ENCODE measurements at regions not wholly inside any gene's neighbourhood (a gene's known extent, or its start where the extent isn't known, plus 50 kb on each side); places are given as distances from the start of the nearest gene placed in this dataset.

DNA sequence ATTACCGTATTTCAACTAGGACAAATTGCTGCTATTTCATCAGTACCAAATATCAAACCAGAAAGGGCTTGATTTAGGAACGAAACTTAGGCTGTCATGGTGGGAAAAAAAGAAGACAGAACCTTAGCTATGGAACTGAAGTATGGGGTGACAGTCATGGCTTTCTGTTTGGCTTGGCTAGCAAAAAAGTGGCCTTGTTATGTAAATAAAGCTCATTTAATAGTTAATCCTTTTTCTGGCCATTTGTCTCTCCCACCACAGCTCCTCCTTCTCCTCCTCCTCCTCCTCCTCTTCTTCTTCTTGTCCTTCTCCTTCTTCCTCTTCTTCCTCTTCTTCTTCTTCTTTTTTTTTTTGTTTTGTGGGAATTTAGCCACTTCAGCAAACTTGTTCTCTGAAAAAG is 434.7 kb upstream of the NDST4 start:
- no peak for TF ChIP-seq EZH2phosphoT487 (IDR thresholded peaks at IDR 0.05; ENCODE audit: borderline replicate concordance)
- TF ChIP-seq, protein P1, sequence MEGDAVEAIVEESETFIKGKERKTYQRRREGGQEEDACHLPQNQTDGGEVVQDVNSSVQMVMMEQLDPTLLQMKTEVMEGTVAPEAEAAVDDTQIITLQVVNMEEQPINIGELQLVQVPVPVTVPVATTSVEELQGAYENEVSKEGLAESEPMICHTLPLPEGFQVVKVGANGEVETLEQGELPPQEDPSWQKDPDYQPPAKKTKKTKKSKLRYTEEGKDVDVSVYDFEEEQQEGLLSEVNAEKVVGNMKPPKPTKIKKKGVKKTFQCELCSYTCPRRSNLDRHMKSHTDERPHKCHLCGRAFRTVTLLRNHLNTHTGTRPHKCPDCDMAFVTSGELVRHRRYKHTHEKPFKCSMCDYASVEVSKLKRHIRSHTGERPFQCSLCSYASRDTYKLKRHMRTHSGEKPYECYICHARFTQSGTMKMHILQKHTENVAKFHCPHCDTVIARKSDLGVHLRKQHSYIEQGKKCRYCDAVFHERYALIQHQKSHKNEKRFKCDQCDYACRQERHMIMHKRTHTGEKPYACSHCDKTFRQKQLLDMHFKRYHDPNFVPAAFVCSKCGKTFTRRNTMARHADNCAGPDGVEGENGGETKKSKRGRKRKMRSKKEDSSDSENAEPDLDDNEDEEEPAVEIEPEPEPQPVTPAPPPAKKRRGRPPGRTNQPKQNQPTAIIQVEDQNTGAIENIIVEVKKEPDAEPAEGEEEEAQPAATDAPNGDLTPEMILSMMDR (conservative IDR thresholded peaks at IDR 0.05; ENCODE audit: low read length) = no peak
